T-cell (primary cell): ENCODE measurements at regions not wholly inside any gene's neighbourhood (a gene's known extent, or its start where the extent isn't known, plus 50 kb on each side); places are given as distances from the start of the nearest gene placed in this dataset.
"Not testable (repeated sequence)": the region's sequence is repeated elsewhere in the genome, so short reads cannot be mapped to it uniquely, and the experiment has no call there.

ENCODE experiments used
- ATAC-seq, 4 experiments: fragments of 200-7000 bp in 3 of 4; fragments of 150-1000 bp in 1 of 4; cut with Tn5 transposase; replicated peaks in 1 of 4; 1 replicate in 3 of 4; 2 replicates in 1 of 4; pipeline ENCODE4 v1.10.0; 2021; ENCODE audit warnings: moderate library complexity in 3 of 4, mild to moderate bottlenecking in 2 of 4, moderate number of reproducible peaks in 1 of 4
- CTCF ChIA-PET, 2 donors: fragments of 300-600 bp; sonication (Branson Sonifier 250); formaldehyde crosslinking; loops; one replicate each; lab custom pipeline; 2022; ENCODE audit warnings: antibody characterized with exemption in 2 of 2; lab: Charles Lee
- POLR2A ChIA-PET, 2 donors: fragments of 300-600 bp; sonication (Branson Sonifier 250); formaldehyde crosslinking; loops; one replicate each; lab custom pipeline; 2022; ENCODE audit warnings: antibody characterized with exemption in 2 of 2; lab: Charles Lee
- DNase-seq, 35 experiments: peaks; one replicate each; pipeline versions ENCODE4 v3.0.0 to v3.0.0-alpha.2; 2013 to 2023
- H3K27ac ChIP-seq: one replicate; pipeline ENCODE4 v1.5.1; 2013; ENCODE audit warnings: low read length
- H3K27me3 ChIP-seq, 2 experiments: replicated peaks in 1 of 2; 1 replicate in 1 of 2; 2 replicates in 1 of 2; pipeline versions ENCODE4 v1.6.1 to v1.7.0; 2013; ENCODE audit warnings: low read length in 1 of 2, mixed read lengths in 1 of 2; ENCODE audit not compliant: control insufficient read depth in 2 of 2, insufficient read depth in 2 of 2; ENCODE audit errors: extremely low read depth in 1 of 2
- H3K36me3 ChIP-seq, 2 donors: 1 replicate in 1 of 2; 2 replicates in 1 of 2; pipeline versions ENCODE4 v1.6.1 to v1.7.0; 2013; ENCODE audit warnings: low read length in 1 of 2; ENCODE audit not compliant: control insufficient read depth in 2 of 2, insufficient read depth in 1 of 2; ENCODE audit errors: extremely low read depth in 1 of 2
- H3K4me1 ChIP-seq, 2 experiments: 1 replicate in 1 of 2; 2 replicates in 1 of 2; pipeline versions ENCODE4 v1.6.1 to v1.7.0; 2013; ENCODE audit warnings: low read length in 2 of 2, mixed read lengths in 1 of 2; ENCODE audit not compliant: insufficient read depth in 2 of 2, control insufficient read depth in 1 of 2; ENCODE audit errors: extremely low read depth in 1 of 2
- H3K4me3 ChIP-seq, 2 donors: 1 replicate in 1 of 2; 2 replicates in 1 of 2; pipeline versions ENCODE4 v1.5.1 to v1.7.0; 2013; ENCODE audit warnings: mild to moderate bottlenecking in 2 of 2, low read length in 1 of 2, moderate library complexity in 1 of 2; ENCODE audit not compliant: control insufficient read depth in 1 of 2; ENCODE audit errors: extremely low read depth in 1 of 2
- H3K9me3 ChIP-seq: 2 replicates; pipeline ENCODE4 v1.7.0; 2013
- H3K27ac Mint-ChIP-seq, 2 donors: one replicate each; pipeline ENCODE4 v1.8.0; 2020 to 2021; ENCODE audit warnings: mild to moderate bottlenecking in 2 of 2, mixed read lengths in 2 of 2
- H3K27me3 Mint-ChIP-seq, 2 donors: one replicate each; pipeline ENCODE4 v1.8.0; 2021 to 2022; ENCODE audit warnings: mixed read lengths in 2 of 2
- H3K36me3 Mint-ChIP-seq: one replicate; pipeline ENCODE4 v1.8.0; 2021; ENCODE audit warnings: mixed read lengths
- H3K4me1 Mint-ChIP-seq, 3 donors: one replicate each; pipeline ENCODE4 v1.8.0; 2020 to 2022; ENCODE audit warnings: mixed read lengths in 3 of 3, mild to moderate bottlenecking in 1 of 3
- H3K4me3 Mint-ChIP-seq, 3 donors: one replicate each; pipeline ENCODE4 v1.8.0; 2020 to 2022; ENCODE audit warnings: mild to moderate bottlenecking in 3 of 3, mixed read lengths in 3 of 3, moderate library complexity in 3 of 3
- H3K9me3 Mint-ChIP-seq, 3 donors: one replicate each; pipeline ENCODE4 v1.8.0; 2020 to 2022; ENCODE audit warnings: mixed read lengths in 3 of 3
- WGBS: methylation state at CpG from one replicate; pipeline ENCODE4 v1.1.5; 2013; ENCODE audit warnings: missing lambda C conversion rate; ENCODE audit not compliant: insufficient coverage; 5-methylcytosine and 5-hydroxymethylcytosine counted together

DNA sequence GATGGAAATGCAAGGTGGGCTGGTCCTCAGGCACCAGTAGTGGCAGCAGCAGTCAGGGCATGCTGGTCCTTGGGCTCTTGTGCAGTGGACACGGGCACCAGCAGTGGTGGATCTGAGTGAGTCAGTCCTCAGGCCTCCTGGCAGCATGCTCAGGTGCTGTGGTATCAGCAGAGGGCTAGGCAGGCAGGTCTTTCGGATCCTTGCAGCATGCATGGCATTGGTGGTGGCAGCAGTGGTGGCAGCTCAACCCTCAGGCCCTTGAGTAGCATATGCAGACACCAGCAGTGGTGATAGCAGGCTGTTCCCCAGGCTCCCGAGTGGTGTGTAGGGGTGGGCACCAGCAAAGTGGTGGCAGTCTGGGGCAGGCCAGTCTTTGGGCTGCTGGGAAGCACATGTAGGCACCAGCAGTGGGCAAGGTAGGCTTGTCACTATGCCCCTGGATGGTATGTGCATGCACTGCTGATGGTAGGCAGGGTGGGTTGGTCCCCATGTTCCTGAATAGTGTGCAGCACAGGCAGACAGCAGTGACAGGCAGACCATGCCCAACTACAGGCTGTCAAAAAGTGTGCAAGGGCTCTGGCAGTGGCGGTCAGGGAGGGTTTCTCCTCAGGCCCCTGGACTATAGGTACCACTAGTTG, 606.0 kb downstream of the ADCYAP1 start:
- no peak overlapping the region for H3K4me3 Mint-ChIP-seq
- POLR2A ChIA-PET = no interaction called here
- CTCF ChIA-PET = no interaction called here
- Histone ChIP-seq H3K4me1 (no peaks in the 10 kb centered on the region), H3K4me3 (no peak overlapping the region), H3K9me3 (no peaks in the 10 kb centered on the region), H3K27ac (no peak overlapping the region), H3K36me3 (no peaks in the 10 kb centered on the region), H3K27me3 (peaks cover 0 to 9% of the 10 kb centered on the region in 2 experiments)
- DNase-seq = no peak
- no peak overlapping the region for H3K27ac Mint-ChIP-seq
- H3K36me3 Mint-ChIP-seq = no peaks in the 10 kb centered on the region
- 73% methylated on average over 4 of the region's 4 CpGs for WGBS
- no peaks in the 10 kb centered on the region for H3K27me3 Mint-ChIP-seq
- H3K9me3 Mint-ChIP-seq = peaks cover 0 to 6% (median 5%) of the 10 kb centered on the region in 3 donors
- no peaks in the 10 kb centered on the region for H3K4me1 Mint-ChIP-seq
- ATAC-seq = no peak

DNA sequence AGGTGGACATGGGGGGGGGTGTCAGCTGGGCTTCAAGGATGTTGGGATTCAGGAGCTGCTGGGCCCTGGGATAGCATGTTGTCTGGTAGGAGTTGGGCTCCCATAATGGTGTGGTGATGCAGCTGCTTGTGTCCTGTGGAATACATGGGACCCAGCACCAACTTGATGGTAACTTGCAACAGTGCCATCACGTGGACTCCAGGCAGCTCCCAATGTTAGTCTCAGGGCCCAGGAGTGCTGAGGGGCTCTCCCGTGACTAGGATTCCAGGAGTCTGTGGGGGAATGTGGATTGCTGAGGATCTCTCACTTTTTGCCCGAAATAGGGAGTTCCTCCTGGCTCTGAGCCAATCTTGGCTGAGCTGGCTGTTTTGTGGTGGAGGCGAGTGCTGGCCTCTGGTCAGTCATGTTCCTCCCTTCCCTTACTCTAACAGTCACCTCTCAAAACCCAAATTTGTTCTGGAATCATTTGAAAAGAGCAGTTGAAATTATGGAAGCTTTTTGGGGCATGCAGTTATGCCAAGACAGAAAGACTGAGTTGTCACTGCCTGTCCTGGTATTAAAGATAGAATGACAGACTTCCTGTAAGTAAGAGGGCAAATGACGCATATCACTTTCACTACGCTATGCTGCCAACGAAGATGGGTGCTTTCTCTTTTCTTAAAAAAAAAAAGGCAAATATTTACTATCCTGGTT, 607.1 kb downstream of the ADCYAP1 start:
- Mint-ChIP-seq H3K4me3 (no peak overlapping the region), H3K9me3 (peaks cover 0 to 6% (median 5%) of the 10 kb centered on the region in 3 donors), H3K36me3 (no peaks in the 10 kb centered on the region), H3K27me3 (no peaks in the 10 kb centered on the region), H3K27ac (no peak overlapping the region), H3K4me1 (no peaks in the 10 kb centered on the region)
- H3K4me1 ChIP-seq = no peaks in the 10 kb centered on the region
- H3K9me3 ChIP-seq = no peaks in the 10 kb centered on the region
- no peak overlapping the region for H3K4me3 ChIP-seq
- ChIA-PET CTCF (no interaction called here), POLR2A (interaction anchor here in 1 of 2 donors (0.6 kb wide), 1 partner anchor 10 kb away, joined by 4 read pairs; no protein-coding TSS in a partner anchor)
- H3K27me3 ChIP-seq = peaks cover 0 to 9% of the 10 kb centered on the region in 2 experiments
- DNase-seq (no peak), ATAC-seq (no peak)
- H3K36me3 ChIP-seq = no peaks in the 10 kb centered on the region
- 59% methylated on average over 2 of the region's 7 CpGs for WGBS
- no peak overlapping the region for H3K27ac ChIP-seq

DNA sequence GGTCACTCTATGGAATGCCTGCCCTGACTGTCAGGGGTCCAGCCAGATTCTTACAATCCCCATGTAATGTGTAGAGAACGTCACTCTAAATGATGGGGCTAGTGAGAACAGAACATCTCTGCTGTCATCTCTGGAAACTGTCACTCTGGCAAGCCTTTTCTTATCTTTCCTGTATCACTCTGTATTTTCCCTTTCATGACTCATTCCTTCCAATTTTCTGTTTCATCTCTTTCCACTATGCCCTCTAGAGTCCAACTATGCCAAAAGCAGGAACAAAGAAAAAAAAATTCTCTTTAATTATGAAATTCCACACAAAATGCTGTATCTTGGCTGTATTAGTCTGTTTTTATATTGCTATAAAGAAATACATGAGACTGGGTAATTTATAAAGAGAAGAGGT, 608.8 kb downstream of the ADCYAP1 start:
- ChIA-PET CTCF (no interaction called here), POLR2A (no interaction called here)
- Histone ChIP-seq H3K4me3 (no peak overlapping the region), H3K36me3 (no peaks in the 10 kb centered on the region), H3K27ac (no peak overlapping the region), H3K9me3 (no peaks in the 10 kb centered on the region), H3K27me3 (peaks cover 0 to 9% of the 10 kb centered on the region in 2 experiments), H3K4me1 (no peaks in the 10 kb centered on the region)
- H3K27ac Mint-ChIP-seq = no peak overlapping the region
- no peaks in the 10 kb centered on the region for H3K4me1 Mint-ChIP-seq
- no peaks in the 10 kb centered on the region for H3K27me3 Mint-ChIP-seq
- ATAC-seq = no peak
- no peak for DNase-seq
- peaks cover 0 to 6% (median 5%) of the 10 kb centered on the region in 3 donors for H3K9me3 Mint-ChIP-seq
- H3K36me3 Mint-ChIP-seq = no peaks in the 10 kb centered on the region
- H3K4me3 Mint-ChIP-seq = no peak overlapping the region
- no CpG with 5 or more reads among the region's 1 CpG for WGBS

DNA sequence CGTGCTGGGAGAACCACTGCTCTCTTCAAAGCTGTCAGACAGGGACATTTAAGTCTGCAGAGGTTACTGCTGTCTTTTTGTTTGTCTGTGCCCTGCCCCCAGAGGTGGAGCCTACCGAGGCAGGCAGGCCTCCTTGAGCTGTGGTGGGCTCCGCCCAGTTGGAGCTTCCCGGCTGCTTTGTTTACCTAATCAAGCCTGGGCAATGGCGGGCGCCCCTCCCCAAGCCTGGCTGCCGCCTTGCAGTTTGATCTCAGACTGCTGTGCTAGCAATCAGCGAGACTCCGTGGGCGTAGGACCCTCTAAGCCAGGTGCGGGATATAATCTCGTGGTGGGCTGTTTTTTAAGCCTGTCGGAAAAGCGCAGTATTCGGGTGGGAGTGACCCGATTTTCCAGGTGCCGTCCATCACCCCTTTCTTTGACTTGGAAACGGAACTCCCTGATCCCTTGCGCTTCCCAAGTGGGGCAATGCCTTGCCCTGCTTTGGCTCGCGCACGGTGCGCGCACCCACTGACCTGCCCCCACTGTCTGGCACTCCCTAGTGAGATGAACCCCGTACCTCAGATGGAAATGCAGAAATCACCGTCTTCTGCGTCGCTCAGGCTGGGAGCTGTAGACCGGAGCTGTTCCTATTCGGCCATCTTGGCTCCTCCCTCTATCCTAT, 617.0 kb downstream of the ADCYAP1 start:
- H3K4me1 Mint-ChIP-seq, H3K9me3 Mint-ChIP-seq, H3K36me3 ChIP-seq, H3K27ac ChIP-seq, H3K27me3 ChIP-seq, H3K36me3 Mint-ChIP-seq, H3K4me3 ChIP-seq, POLR2A ChIA-PET, H3K27me3 Mint-ChIP-seq, ATAC-seq, H3K27ac Mint-ChIP-seq, H3K4me1 ChIP-seq, CTCF ChIA-PET, DNase-seq, H3K9me3 ChIP-seq, H3K4me3 Mint-ChIP-seq: not testable (repeated sequence)
- 83% methylated on average over 13 of the region's 30 CpGs for WGBS

DNA sequence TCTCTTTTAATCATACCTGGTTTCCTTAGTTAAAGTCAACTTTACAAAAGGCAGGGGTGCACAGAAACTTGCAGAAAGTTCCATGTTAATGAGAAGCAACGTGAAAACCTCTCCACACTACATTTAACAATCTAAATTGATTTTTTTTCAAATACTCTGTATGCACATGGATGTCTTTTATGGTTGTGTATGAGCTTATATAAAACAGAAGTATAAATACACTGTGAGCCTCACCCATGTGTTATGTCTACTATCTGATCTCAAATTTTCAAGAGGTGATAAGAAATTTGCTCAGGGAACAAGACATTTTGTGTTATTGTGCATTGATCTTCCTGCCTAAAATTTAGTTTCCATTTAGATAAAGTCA, 617.6 kb downstream of the ADCYAP1 start:
- Mint-ChIP-seq H3K27me3 (no peaks in the 10 kb centered on the region), H3K9me3 (peaks cover 0 to 7% (median 0%) of the 10 kb centered on the region in 3 donors), H3K27ac (no peak overlapping the region), H3K4me3 (no peak overlapping the region), H3K4me1 (no peaks in the 10 kb centered on the region), H3K36me3 (no peaks in the 10 kb centered on the region)
- no peaks in the 10 kb centered on the region for H3K9me3 ChIP-seq
- POLR2A ChIA-PET = no interaction called here
- H3K27me3 ChIP-seq = no peaks in the 10 kb centered on the region
- no peak overlapping the region for H3K27ac ChIP-seq
- no peak overlapping the region for H3K4me3 ChIP-seq
- ATAC-seq (no peak), DNase-seq (no peak)
- H3K36me3 ChIP-seq = no peaks in the 10 kb centered on the region
- CTCF ChIA-PET = no interaction called here
- no CpG with 5 or more reads among the region's 1 CpG for WGBS
- no peaks in the 10 kb centered on the region for H3K4me1 ChIP-seq

DNA sequence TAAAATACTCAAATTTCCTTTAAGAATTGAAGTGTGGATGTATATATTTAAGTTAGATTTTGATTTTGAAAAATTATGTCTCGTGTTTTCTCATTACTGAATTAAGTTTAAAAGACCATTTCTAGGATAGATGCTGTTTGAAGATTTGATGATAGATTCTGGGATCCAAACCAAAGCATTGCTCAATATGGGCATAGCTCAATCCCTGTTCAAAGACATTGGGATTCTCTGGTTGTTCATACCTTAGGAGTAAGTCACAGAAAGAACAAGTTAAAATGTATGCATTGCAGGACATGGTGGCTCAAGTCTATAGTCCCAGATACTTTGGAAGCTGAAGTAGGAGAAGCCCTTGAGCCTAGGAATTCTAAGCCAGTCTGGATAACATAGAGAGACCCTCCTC, 622.3 kb downstream of the ADCYAP1 start:
- H3K4me3 Mint-ChIP-seq = no peak overlapping the region
- no peaks in the 10 kb centered on the region for H3K36me3 Mint-ChIP-seq
- H3K27me3 Mint-ChIP-seq = no peaks in the 10 kb centered on the region
- Histone ChIP-seq H3K36me3 (no peaks in the 10 kb centered on the region), H3K4me1 (no peaks in the 10 kb centered on the region), H3K27ac (no peak overlapping the region), H3K4me3 (no peak overlapping the region), H3K27me3 (no peaks in the 10 kb centered on the region), H3K9me3 (no peaks in the 10 kb centered on the region)
- ATAC-seq (no peak), DNase-seq (no peak)
- ChIA-PET POLR2A (no interaction called here), CTCF (no interaction called here)
- peaks cover 4 to 9% (median 9%) of the 10 kb centered on the region in 3 donors for H3K9me3 Mint-ChIP-seq
- H3K4me1 Mint-ChIP-seq = no peaks in the 10 kb centered on the region
- 67% methylated on average over 1 of the region's 1 CpG for WGBS
- H3K27ac Mint-ChIP-seq = no peak overlapping the region
